H9 (cell line): ENCODE measurements at regions not wholly inside any gene's neighbourhood (a gene's known extent, or its start where the extent isn't known, plus 50 kb on each side); places are given as distances from the start of the nearest gene placed in this dataset.

ENCODE experiments used
- DNase-seq: peaks from one replicate; pipeline ENCODE4 v3.0.0-alpha.2; 2017
- H2AFZ ChIP-seq: one replicate; pipeline ENCODE4 v1.6.1; 2013; ENCODE audit warnings: mild to moderate bottlenecking, low read length, control low read depth, moderate library complexity
- H2AK5ac ChIP-seq: 2 replicates; pipeline ENCODE4 v1.6.1; 2013; ENCODE audit warnings: low read length, control low read depth, mixed read lengths; ENCODE audit not compliant: insufficient read length
- H2BK120ac ChIP-seq: one replicate; pipeline ENCODE4 v1.6.1; 2013; ENCODE audit warnings: low read depth, mild to moderate bottlenecking, low read length, control low read depth, inconsistent platforms; ENCODE audit not compliant: poor library complexity, severe bottlenecking
- H2BK12ac ChIP-seq: 2 replicates; pipeline ENCODE4 v1.6.1; 2013; ENCODE audit warnings: low read length, control low read depth, mixed read lengths, low read depth; ENCODE audit not compliant: insufficient read length
- H2BK15ac ChIP-seq: 2 replicates; pipeline ENCODE4 v1.6.1; 2013; ENCODE audit warnings: low read depth, low read length, control low read depth
- H2BK20ac ChIP-seq: one replicate; pipeline ENCODE4 v1.6.1; 2013; ENCODE audit warnings: low read depth, mild to moderate bottlenecking, low read length, control low read depth, inconsistent platforms; ENCODE audit not compliant: poor library complexity, severe bottlenecking
- H2BK5ac ChIP-seq: 2 replicates; pipeline ENCODE4 v1.6.1; 2013; ENCODE audit warnings: low read length, control low read depth, mixed read lengths; ENCODE audit not compliant: insufficient read length
- H3K14ac ChIP-seq: 2 replicates; pipeline ENCODE4 v1.6.1; 2013; ENCODE audit warnings: low read length, control low read depth; ENCODE audit not compliant: insufficient read depth
- H3K18ac ChIP-seq: 2 replicates; pipeline ENCODE4 v1.6.1; 2013; ENCODE audit warnings: low read depth, mild to moderate bottlenecking, mixed read lengths, low read length, control low read depth; ENCODE audit not compliant: insufficient read length
- H3K23ac ChIP-seq: 2 replicates; pipeline ENCODE4 v1.6.1; 2013; ENCODE audit warnings: low read length, control low read depth, mixed read lengths, low read depth; ENCODE audit not compliant: insufficient read length
- H3K23me2 ChIP-seq: 2 replicates; pipeline ENCODE4 v1.6.1; 2013; ENCODE audit warnings: low read depth, mild to moderate bottlenecking, mixed read lengths, low read length, control low read depth; ENCODE audit not compliant: insufficient read length, poor library complexity, severe bottlenecking
- H3K27ac ChIP-seq: 2 replicates; pipeline ENCODE4 v1.5.1; 2013; ENCODE audit warnings: low read length, control low read depth, mixed read lengths, low read depth; ENCODE audit not compliant: insufficient read length
- H3K27me3 ChIP-seq: 2 replicates; pipeline ENCODE4 v1.6.1; 2013; ENCODE audit warnings: low read length, control low read depth, inconsistent platforms; ENCODE audit not compliant: insufficient read depth
- H3K4ac ChIP-seq: 2 replicates; pipeline ENCODE4 v1.6.1; 2013; ENCODE audit warnings: low read depth, mild to moderate bottlenecking, control low read depth, inconsistent platforms, low read length, moderate library complexity
- H3K4me1 ChIP-seq: 2 replicates; pipeline ENCODE4 v1.6.1; 2013; ENCODE audit warnings: low read length, control low read depth, inconsistent platforms; ENCODE audit not compliant: insufficient read depth
- H3K4me2 ChIP-seq: 2 replicates; pipeline ENCODE4 v1.6.1; 2013; ENCODE audit warnings: low read length, control low read depth, mixed read lengths; ENCODE audit not compliant: insufficient read length, insufficient read depth
- H3K56ac ChIP-seq: 2 replicates; pipeline ENCODE4 v1.6.1; 2013; ENCODE audit warnings: low read depth, mild to moderate bottlenecking, mixed read lengths, low read length, control low read depth; ENCODE audit not compliant: insufficient read length
- H3K79me1 ChIP-seq: 2 replicates; pipeline ENCODE4 v1.6.1; 2013; ENCODE audit warnings: low read depth, mild to moderate bottlenecking, moderate library complexity, low read length, control low read depth, inconsistent platforms; ENCODE audit not compliant: insufficient read depth, poor library complexity, severe bottlenecking
- H3K79me2 ChIP-seq: 2 replicates; pipeline ENCODE4 v1.6.1; 2013; ENCODE audit warnings: low read length, control low read depth, inconsistent platforms; ENCODE audit not compliant: insufficient read depth
- H3K9ac ChIP-seq: 2 replicates; pipeline ENCODE4 v1.6.1; 2013; ENCODE audit warnings: low read length, control low read depth, mixed read lengths; ENCODE audit not compliant: insufficient read length; ENCODE audit errors: extremely low read depth
- H3K9me3 ChIP-seq: one replicate; pipeline ENCODE4 v1.6.1; 2013; ENCODE audit warnings: low read depth, low read length, inconsistent platforms; ENCODE audit not compliant: control insufficient read depth
- H3T11ph ChIP-seq: one replicate; pipeline ENCODE4 v1.6.1; 2013; ENCODE audit warnings: mild to moderate bottlenecking, low read length, control low read depth, inconsistent platforms
- H4K20me1 ChIP-seq: one replicate; pipeline ENCODE4 v1.6.1; 2013; ENCODE audit not compliant: control insufficient read depth, insufficient read length, insufficient read depth
- H4K5ac ChIP-seq: 2 replicates; pipeline ENCODE4 v1.6.1; 2013; ENCODE audit warnings: low read depth, mild to moderate bottlenecking, mixed read lengths, low read length, control low read depth; ENCODE audit not compliant: insufficient read length
- H4K8ac ChIP-seq: replicated peaks from 2 replicates; pipeline ENCODE4 v1.6.1; 2013; ENCODE audit warnings: low read length, control low read depth, mixed read lengths, low read depth; ENCODE audit not compliant: insufficient read length
- H4K91ac ChIP-seq: 2 replicates; pipeline ENCODE4 v1.6.1; 2013; ENCODE audit warnings: low read depth, mild to moderate bottlenecking, moderate library complexity, mixed read lengths, low read length, control low read depth; ENCODE audit not compliant: insufficient read length
- H3K27ac Mint-ChIP-seq, 3 experiments: 2 replicates in 2 of 3; 3 replicates in 1 of 3; pipeline ENCODE4 v1.8.0; 2020 to 2021; ENCODE audit warnings: mixed read lengths in 3 of 3, mild to moderate bottlenecking in 1 of 3, moderate library complexity in 1 of 3
- H3K27me3 Mint-ChIP-seq: 2 replicates; pipeline ENCODE4 v1.8.0; 2021; ENCODE audit warnings: low read depth, mild to moderate bottlenecking, moderate library complexity, mixed read lengths
- H3K36me3 Mint-ChIP-seq, 3 experiments: 2 replicates in 2 of 3; 3 replicates in 1 of 3; pipeline ENCODE4 v1.8.0; 2020 to 2021; ENCODE audit warnings: low read depth in 3 of 3, mixed read lengths in 3 of 3; ENCODE audit not compliant: insufficient read depth in 1 of 3
- H3K4me1 Mint-ChIP-seq, 2 experiments: 2 replicates each; pipeline ENCODE4 v1.8.0; 2020; ENCODE audit warnings: mixed read lengths in 2 of 2
- H3K4me3 Mint-ChIP-seq, 2 experiments: 2 replicates in 1 of 2; 3 replicates in 1 of 2; pipeline ENCODE4 v1.8.0; 2020 to 2021; ENCODE audit warnings: mild to moderate bottlenecking in 2 of 2, mixed read lengths in 2 of 2, moderate library complexity in 1 of 2
- H3K9me3 Mint-ChIP-seq, 2 experiments: 2 replicates in 1 of 2; 3 replicates in 1 of 2; pipeline ENCODE4 v1.8.0; 2020; ENCODE audit warnings: mild to moderate bottlenecking in 2 of 2, mixed read lengths in 2 of 2, moderate library complexity in 1 of 2
- TF ChIP-seq, protein P1 (sequence below): fragments of 200-600 bp; sonication (generic); conservative IDR thresholded peaks from 3 replicates; pipeline ENCODE4 v1.8.0; 2021; ENCODE audit warnings: antibody characterized with exemption, mild to moderate bottlenecking

DNA sequence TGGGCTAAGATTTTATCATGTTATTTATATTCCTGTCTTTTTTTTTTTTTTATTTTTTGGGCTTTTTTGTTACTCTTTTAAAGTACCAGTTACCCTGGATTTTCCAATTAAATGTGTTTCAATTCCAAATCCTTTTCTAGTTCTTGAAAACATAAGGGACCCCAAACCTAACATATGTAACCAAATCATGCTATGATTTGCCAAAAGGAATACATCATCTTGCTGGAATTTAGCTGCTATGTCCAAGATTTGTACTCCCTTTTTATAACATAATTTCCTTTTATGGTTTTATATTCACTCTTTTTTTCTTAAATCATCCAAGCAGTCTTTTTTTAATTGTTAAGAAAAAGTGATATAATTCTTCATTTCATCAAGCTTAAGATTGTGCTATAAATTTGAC lies 60.9 kb upstream of the DSEL start:
- Mint-ChIP-seq H3K4me3 (no peak overlapping the region), H3K4me1 (peaks cover 7 to 17% of the 10 kb centered on the region in 2 experiments), H3K27ac (no peak overlapping the region), H3K9me3 (no peaks in the 10 kb centered on the region; a peak in 1 of 5 replicates), H3K36me3 (no peaks in the 10 kb centered on the region), H3K27me3 (no peaks in the 10 kb centered on the region)
- DNase-seq: no peak
- Histone ChIP-seq H2AFZ (no peak overlapping the region), H3K27me3 (no peaks in the 10 kb centered on the region), H3K4me2 (no peak overlapping the region), H2BK5ac (no peak overlapping the region), H4K5ac (no peak overlapping the region), H4K8ac (no peak overlapping the region), H3K56ac (no peak overlapping the region), H3K23ac (no peak overlapping the region), H3T11ph (no peak overlapping the region), H3K79me1 (no peaks in the 10 kb centered on the region), H3K14ac (no peak overlapping the region), H3K27ac (no peak overlapping the region), H2AK5ac (no peak overlapping the region), H4K20me1 (no peaks in the 10 kb centered on the region), H3K9ac (no peak overlapping the region), H3K9me3 (no peaks in the 10 kb centered on the region), H2BK15ac (no peak overlapping the region), H2BK120ac (no peak overlapping the region), H3K18ac (no peak overlapping the region), H3K4me1 (peaks cover 5% of the 10 kb centered on the region; the same call in 1 of the 2 replicates), H3K79me2 (no peaks in the 10 kb centered on the region), H3K4ac (no peak overlapping the region), H2BK20ac (no peak overlapping the region), H4K91ac (no peak overlapping the region), H2BK12ac (no peak overlapping the region), H3K23me2 (no peaks in the 10 kb centered on the region)
- TF ChIP-seq, protein P1, sequence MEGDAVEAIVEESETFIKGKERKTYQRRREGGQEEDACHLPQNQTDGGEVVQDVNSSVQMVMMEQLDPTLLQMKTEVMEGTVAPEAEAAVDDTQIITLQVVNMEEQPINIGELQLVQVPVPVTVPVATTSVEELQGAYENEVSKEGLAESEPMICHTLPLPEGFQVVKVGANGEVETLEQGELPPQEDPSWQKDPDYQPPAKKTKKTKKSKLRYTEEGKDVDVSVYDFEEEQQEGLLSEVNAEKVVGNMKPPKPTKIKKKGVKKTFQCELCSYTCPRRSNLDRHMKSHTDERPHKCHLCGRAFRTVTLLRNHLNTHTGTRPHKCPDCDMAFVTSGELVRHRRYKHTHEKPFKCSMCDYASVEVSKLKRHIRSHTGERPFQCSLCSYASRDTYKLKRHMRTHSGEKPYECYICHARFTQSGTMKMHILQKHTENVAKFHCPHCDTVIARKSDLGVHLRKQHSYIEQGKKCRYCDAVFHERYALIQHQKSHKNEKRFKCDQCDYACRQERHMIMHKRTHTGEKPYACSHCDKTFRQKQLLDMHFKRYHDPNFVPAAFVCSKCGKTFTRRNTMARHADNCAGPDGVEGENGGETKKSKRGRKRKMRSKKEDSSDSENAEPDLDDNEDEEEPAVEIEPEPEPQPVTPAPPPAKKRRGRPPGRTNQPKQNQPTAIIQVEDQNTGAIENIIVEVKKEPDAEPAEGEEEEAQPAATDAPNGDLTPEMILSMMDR: no peak
